Forelimb muscle (tissue), 1 donor: ENCODE measurements at regions not wholly inside any gene's neighbourhood (a gene's known extent, or its start where the extent isn't known, plus 50 kb on each side); places are given as distances from the start of the nearest gene placed in this dataset.

Source experiments
- DNase-seq: peaks from one replicate; pipeline ENCODE4 v3.0.0-alpha.2; 2013; ENCODE audit warnings: low read depth

GRCh38 chr4:31272331-31273061 lies 552.3 kb downstream of the PCDH7 start:
- DNase-seq: no peak

GRCh38 chr4:31275906-31276305 lies 555.7 kb downstream of the PCDH7 start:
- DNase-seq: no peak

- DNase-seq: no peak
Observed at GRCh38 chr4:31283679-31284078, 563.5 kb downstream of the PCDH7 start.

DNA sequence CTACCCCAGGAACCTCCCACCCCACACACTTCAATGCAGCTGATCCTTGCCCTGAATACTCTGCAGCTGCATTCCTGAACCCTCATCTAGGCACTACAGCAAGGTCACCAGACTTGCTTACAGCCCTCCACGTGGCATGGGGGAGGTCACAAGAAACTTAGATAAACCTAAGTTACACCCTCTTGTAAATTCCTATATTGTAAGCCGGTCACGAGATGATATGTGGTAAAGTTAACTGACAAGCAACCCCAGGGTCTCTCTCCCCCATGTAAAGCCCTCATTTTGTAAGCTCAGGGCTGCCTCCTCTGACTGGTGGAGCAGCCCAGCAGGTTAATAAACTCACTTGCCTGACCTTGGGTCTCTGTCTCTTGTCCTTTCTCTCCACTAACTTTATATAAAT lies 570.7 kb downstream of the PCDH7 start:
- no peak for DNase-seq

DNA sequence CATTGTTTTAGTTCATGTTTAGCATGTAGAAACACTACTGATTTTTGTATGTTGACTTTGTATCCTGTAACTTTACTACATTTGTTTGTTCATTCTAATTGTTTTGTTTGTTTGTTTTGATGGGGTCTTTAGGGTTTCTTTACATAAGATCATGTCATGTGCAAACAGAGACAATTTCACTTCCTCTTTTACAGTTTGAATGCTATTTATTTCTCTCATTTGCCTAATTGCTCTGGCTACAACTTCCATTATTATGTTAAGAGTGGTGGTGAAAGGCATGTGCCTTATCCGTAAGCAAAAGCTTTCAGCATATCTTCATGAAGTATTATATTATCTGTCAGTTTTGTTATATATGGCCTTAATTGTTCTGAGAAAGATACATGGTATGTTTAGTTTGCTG lies 571.1 kb downstream of the PCDH7 start:
- DNase-seq: no peak

DNA sequence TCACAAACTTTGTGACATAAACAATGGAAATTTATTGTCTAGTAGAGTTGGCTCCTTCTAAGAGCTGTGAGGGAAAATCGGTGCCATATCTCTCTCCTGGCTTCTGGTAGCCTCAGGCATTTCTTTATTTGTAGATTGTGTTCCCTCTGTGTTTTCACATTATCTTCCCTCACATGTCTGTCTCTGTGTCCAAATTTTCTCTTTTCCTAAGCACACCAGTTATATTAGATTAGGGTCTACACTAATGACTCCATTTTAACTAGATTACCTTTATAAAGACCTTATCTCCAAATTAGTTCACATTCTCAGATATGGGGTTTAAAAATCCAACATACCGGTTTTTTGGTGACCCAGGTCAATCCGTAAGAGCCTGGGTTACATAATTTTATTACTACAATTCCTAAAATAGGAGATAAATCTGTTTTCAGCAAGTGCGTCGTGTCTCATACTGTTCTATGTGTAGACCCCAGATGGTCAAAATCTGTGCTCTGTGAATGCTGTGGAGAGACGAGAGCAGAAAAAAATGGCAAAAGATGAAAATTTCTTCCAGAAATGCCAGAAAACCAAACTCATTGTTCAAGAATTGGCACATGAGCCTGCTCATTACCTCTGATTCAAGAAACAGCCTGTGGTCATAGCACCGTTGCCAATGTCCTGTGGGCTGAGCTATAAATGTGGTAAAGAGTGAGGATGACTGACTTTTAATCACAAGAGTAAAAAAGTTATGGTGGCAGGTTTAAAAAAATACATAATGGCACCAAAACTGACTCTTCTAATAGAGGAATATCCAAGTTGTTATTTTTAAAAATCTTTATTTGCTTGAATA lies 574.7 kb downstream of the PCDH7 start:
- DNase-seq: no peak

DNA sequence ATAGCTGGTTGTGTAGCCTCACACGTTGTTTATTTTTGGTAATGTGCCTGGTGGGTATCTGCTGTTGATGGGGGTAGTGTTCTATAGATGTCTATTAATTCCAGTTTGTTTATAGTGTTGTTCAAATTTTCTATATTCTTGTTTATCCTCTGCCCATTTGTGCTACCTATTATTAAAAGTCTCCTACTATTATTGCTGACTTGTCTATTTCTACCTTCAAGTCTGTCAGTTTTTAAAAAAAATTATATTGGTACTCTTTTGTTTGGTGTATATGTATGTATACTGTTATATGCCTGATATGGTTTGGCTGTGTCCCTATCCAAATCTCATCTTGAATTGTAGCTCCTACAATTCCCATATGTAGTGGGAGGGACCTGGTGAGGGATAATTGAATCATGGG lies 578.6 kb downstream of the PCDH7 start:
- DNase-seq: no peak

DNA sequence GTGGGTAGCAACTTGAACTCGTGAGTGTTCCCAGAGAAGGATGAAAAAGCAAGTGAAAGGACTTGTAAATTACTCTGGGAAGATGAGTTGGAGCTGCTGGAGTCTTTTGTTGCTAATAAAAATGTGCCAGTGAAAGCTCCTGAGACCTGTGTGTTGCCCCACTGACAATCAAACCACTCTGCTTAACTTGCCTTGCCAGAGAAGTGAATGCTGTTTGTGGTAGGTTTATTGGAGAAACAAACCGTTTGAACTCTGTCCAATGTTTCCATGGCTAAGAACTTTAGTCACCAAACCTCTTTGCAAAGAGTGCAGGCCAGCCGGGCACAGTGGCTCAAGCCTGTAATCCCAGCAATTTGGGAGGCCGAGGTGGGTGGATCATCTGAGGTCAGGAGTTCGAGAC lies 586.9 kb downstream of the PCDH7 start:
- no peak for DNase-seq

- no peak for DNase-seq
Observed at GRCh38 chr4:31324814-31325213, 604.6 kb downstream of the PCDH7 start.

DNA sequence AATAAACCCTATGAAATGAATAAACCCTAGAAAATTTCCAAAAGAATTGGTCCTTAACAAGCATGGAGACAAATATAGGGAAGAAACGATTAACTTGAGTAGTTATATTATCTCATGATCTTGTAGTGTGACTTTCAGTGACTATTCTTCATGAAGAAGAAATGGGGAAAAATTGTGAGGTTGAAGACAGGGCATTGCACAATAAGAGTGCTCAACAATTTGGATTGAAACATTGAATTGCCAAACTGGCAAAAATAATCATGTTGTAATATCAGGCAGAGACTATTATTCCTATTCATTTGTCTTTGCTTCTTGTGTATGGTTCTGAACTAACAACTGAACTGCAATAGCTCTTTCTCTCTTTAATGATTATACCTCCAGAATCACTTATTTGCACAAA lies 605.1 kb downstream of the PCDH7 start:
- no peak for DNase-seq

- no peak for DNase-seq
Observed at GRCh38 chr4:31327031-31327430, 606.9 kb downstream of the PCDH7 start.

DNA sequence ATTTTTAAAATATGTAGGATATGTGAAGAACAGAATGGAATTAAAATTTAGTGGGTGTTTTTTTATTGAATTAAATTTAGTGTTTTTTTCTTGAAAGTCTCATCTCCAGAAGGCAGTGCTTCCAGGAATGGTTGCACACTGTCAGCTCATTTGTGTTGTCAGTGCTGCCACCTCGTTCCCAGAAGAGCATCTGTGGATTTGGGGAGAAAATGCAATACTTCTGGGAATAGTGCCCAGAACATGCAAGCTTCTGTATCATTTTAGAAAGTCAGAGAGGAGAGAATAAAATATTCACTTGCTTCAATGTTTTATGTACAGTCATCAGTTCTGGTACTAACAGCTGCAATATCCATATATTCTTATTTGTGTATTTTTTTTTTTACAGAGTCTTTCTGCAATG lies 608.8 kb downstream of the PCDH7 start:
- DNase-seq: no peak

- no peak for DNase-seq
Observed at GRCh38 chr4:31334086-31334910, 614.1 kb downstream of the PCDH7 start.

DNA sequence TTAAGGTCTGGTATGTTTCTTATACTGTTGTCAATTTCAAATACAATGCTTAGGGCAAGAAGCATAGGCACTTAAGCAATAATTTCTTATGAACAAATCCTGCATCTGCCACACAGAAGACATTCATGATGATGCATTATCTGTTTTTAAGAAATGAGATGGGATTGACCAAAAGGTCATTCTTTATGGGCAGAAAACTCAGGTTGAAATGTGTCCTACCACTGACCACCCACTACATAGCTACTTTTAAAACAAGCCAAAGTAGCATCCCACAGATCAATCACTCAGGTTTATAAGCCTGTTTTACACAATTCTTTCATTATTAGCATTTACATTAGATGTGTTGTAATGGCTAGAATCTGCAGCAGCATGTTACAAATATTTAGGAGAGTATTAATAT lies 617.8 kb downstream of the PCDH7 start:
- DNase-seq: no peak

DNA sequence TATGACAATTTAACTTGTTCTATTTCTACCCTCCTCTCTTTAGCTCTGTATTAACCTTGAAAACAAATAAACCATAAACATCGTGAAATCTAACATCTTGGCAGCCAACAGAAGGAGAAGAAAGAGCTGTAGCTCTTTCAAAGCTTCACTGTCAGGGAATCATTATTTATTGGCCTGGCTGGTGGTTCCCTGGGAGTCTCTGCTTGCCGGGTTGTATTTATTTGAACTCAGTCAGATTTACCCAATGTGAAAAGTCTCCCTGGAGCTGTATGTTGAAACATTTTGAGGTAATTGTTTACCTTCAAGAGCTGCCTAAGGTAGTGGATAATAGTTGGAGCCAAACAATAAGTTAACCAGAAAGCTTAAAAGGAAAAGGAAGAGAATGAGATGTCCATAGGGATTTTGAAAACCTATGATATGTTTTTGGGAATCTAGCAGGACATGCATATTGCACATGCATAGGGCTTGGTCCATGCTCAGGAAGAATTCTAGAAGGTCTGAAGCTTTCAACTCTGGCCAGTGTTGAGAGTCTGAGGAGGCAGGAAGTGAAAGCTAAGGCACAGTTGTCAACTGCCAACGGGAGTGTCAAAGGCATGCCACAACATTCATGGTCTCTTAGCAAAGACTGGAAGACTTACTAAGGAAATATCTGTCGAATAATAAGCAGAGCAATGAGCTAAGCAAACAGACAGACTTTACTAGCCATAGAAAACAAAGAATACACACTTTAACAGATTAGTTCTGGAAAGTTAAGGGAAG lies 621.6 kb downstream of the PCDH7 start:
- DNase-seq: no peak

GRCh38 chr4:31343061-31343460 lies 622.9 kb downstream of the PCDH7 start:
- no peak for DNase-seq

- no peak for DNase-seq
Observed at GRCh38 chr4:31349907-31350306, 629.7 kb downstream of the PCDH7 start.

DNA sequence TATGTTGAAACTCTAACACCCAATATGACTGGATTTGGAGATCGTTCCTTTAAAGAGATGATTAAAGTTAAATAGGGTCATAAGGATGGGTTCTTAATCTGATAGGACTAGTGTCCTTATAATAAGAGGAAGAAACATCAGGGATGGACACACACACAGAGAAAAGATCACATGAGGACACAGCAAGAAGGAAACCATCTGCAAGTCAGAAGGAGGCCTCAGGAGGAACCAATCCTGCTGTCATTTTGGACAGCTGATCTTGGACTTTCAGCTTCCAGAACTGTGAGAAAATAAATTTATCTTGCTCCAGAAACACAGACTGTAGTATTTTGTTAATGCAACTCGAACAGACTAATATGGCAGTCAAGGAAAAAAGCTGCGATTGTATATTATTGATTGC lies 631.5 kb downstream of the PCDH7 start:
- no peak for DNase-seq

- DNase-seq: no peak
Observed at GRCh38 chr4:31356839-31357238, 636.7 kb downstream of the PCDH7 start.

DNA sequence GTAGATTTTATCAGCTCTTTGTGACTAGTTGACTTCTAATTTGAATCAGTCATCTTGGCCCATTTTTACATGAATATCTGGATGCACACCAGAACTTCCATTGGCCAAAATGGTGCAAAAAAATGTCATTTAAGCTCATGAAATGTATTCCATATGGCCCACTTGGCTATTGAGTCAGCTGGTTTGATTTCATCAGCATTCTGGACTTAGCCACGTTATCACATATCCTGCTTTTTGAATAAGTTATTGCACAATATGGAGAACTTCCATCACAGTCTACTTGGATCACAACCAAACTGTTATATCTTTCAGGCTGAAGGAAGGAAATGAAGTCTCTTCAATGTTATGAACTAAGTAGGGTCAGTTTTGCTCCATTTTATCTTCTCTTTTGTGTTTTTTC lies 640.6 kb downstream of the PCDH7 start:
- no peak for DNase-seq

DNA sequence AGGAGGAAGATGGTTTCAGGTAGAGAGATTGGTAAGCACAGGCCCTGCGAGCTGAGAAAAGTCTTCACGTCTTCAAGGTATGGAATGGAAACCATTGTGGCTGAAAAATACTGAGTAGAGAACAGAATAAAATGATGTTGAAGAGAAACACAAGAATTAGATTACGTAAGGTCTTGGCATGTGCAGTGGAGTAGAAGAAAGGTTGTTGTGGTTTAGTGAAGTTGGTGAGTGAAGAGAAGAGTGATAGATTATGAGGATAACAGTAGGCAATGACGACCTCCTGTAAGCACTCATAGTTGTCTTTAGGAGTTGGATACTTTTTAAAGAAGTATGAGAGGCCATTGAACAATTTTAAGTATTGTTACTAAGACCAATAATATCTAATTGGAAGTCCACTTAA lies 642.6 kb downstream of the PCDH7 start:
- DNase-seq: no peak
